Lower leg skin (tissue), 4 donors: ENCODE measurements at regions not wholly inside any gene's neighbourhood (a gene's known extent, or its start where the extent isn't known, plus 50 kb on each side); places are given as distances from the start of the nearest gene placed in this dataset.

Source experiments
- DNase-seq, 2 donors: peaks; one replicate each; pipeline ENCODE4 v3.0.0-alpha.2; 2019; ENCODE audit warnings: low spot score in 2 of 2
- H3K4me3 ChIP-seq: fragments of 200-600 bp; sonication (generic); 2 replicates; pipeline ENCODE4 v1.5.1; 2017; ENCODE audit warnings: mild to moderate bottlenecking, low read depth; ENCODE audit not compliant: poor library complexity, severe bottlenecking
- CTCF ChIP-seq, 3 donors: fragments of 450-650 bp; IDR thresholded peaks; one replicate each; pipeline ENCODE4 v1.5.1; 2016; ENCODE audit warnings: antibody characterized with exemption in 3 of 3, mild to moderate bottlenecking in 3 of 3, moderate library complexity in 2 of 3
- POLR2A ChIP-seq, 2 donors: fragments of 450-650 bp; IDR thresholded peaks; one replicate each; pipeline ENCODE4 v1.6.1; 2016 to 2017; ENCODE audit warnings: antibody characterized with exemption in 2 of 2, mild to moderate bottlenecking in 1 of 2, moderate library complexity in 1 of 2
- WGBS, 2 donors: methylation state at CpG; one replicate each; pipeline ENCODE4 v1.1.5; 2018; 5-methylcytosine and 5-hydroxymethylcytosine counted together
- intact Hi-C: fragments of 100-400 bp; cut with DNase I; formaldehyde crosslinking; loops from one replicate; pipeline ENCODE4 v1.15.0; 2023; ENCODE audit warnings: low total_unique reads

DNA sequence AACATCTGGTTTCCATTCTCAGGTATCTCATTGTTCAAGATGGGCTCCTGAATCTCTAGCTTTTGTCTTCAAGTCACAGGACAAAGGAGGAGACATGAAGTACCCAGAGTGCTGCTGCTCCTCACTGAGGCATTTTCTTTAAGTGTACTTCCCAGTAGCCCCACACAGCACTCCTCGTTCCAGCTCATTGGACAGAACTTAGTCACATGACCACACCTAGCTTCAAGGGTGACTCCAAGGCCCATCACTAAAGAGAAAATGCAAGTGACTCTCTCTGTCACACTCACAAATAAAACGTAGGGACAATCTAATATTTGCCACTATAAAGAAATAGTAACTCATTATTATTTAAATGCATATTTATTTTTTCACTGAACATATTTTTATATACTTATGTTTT, 58.3 kb upstream of the NEUROD6 start:
- no peak for DNase-seq
- H3K4me3 ChIP-seq = no peak overlapping the region
- WGBS, 2 donors = 76 to 87% methylated on average over 2 of the region's 2 CpGs
- intact Hi-C loops = no loop called here
- TF ChIP-seq POLR2A (IDR thresholded peaks at IDR 0.05) (no peak), CTCF (IDR thresholded peaks at IDR 0.05) (no peak)

DNA sequence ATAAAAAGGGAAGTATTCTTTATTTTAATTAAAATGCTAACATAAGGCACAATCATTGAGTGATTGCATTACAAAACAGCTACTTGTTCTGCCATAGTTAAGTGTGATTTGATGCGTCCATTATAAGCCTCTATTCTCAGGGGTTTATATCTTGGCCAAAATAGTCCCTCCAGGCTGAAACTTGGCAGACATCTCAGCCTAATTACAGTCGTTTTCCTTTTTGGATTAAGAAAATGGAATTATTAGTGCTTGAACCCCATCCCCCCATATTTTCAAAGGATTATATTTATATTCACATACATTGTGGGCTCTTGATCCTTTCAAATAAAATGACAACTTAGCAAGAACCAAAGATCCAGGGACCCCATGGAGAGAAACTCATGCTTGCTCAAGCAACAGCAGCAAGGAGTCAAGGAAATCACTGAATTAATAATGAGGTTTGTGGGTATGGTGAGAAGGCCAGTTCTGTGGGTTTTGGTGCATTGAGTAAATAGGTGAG, 66.7 kb upstream of the NEUROD6 start:
- H3K4me3 ChIP-seq = no peak overlapping the region
- TF ChIP-seq CTCF (IDR thresholded peaks at IDR 0.05) (no peak), POLR2A (IDR thresholded peaks at IDR 0.05) (no peak)
- intact Hi-C loops = no loop called here
- DNase-seq = no peak
- WGBS, 2 donors = 42% methylated on average over 2 of the region's 2 CpGs

DNA sequence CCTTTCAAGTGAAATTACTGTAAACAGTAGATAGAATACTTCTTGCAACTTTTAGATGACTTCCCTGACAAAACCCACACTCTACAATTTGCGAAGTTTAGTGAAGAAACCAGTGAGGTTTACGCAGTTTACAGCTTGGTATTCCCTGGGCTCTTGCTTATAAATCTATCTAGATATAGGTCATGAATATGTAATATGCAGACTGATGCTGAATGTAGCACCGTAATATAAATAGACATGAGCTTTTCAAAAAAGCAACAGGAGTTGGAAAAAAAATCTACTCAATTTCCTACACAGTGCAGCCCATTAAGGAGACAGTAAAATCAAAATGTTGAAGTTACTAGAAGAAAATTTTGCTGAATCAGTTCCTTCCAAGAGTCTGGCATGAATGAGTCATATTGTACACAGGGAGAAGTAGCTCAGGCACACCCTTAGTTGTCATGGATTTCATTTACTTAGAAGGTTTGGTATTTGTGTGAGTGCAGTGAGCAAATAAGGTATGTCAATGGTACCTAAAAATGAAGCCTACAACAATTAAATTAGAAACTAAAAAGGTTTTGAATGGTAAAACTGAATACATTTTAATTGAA, 67.7 kb upstream of the NEUROD6 start:
- intact Hi-C loops = no loop called here
- no peak overlapping the region for H3K4me3 ChIP-seq
- TF ChIP-seq CTCF (IDR thresholded peaks at IDR 0.05) = no peak
- no peak for TF ChIP-seq POLR2A (IDR thresholded peaks at IDR 0.05)
- WGBS, 2 donors = 65 to 70% methylated on average over 3 of the region's 3 CpGs
- DNase-seq = no peak

DNA sequence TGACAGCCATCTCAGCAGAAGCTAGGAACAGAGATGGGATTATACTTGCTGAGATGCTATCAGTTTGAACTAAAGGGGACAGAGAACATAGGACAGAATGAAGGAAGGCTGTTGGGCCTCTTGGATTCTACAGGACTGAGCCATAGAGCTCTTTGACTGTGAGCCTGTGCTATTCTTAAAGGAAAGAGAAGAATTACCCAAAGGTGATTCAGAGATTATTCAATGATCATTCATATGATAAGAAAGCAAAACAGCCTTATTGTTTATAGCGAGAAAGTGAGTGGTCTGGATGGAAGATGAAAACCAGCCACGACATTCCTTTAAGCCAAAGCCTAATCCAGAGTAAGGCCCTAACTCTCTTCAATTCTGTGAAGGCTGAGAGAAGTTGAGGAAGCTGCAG, 69.7 kb upstream of the NEUROD6 start:
- DNase-seq = no peak
- intact Hi-C loops = no loop called here
- H3K4me3 ChIP-seq = no peak overlapping the region
- TF ChIP-seq POLR2A (IDR thresholded peaks at IDR 0.05) (no peak), CTCF (IDR thresholded peaks at IDR 0.05) (no peak)
- WGBS, 2 donors = 82 to 88% methylated on average over 2 of the region's 2 CpGs

- no peak overlapping the region for H3K4me3 ChIP-seq
- intact Hi-C loops = no loop called here
- WGBS, 2 donors = 83 to 89% methylated on average over 1 of the region's 1 CpG
- no peak for TF ChIP-seq POLR2A (IDR thresholded peaks at IDR 0.05)
- TF ChIP-seq CTCF (IDR thresholded peaks at IDR 0.05) = no peak
- no peak for DNase-seq
Measured at GRCh38 chr7:31411416-31411815, 70.9 kb upstream of the NEUROD6 start.

- WGBS, 2 donors = 38 to 61% methylated on average over 1 of the region's 1 CpG
- DNase-seq = no peak
- no peak overlapping the region for H3K4me3 ChIP-seq
- intact Hi-C loops = no loop called here
- TF ChIP-seq CTCF (IDR thresholded peaks at IDR 0.05) (no peak), POLR2A (IDR thresholded peaks at IDR 0.05) (no peak)
Measured at GRCh38 chr7:31413766-31414165, 73.2 kb upstream of the NEUROD6 start.
